HG02759 (cell line): ENCODE measurements at regions not wholly inside any gene's neighbourhood (a gene's known extent, or its start where the extent isn't known, plus 50 kb on each side); places are given as distances from the start of the nearest gene placed in this dataset.

ENCODE experiments used
- ATAC-seq: cut with Tn5 transposase; IDR thresholded peaks from one replicate; pipeline ENCODE4 v1.9.1; 2021; ENCODE audit warnings: mild to moderate bottlenecking, moderate library complexity; ENCODE audit not compliant: unreplicated experiment

- no peak for ATAC-seq
These were observed 1186.3 kb downstream of the EFNB2 start for GRCh38 chr13:105349082-105349723.

DNA sequence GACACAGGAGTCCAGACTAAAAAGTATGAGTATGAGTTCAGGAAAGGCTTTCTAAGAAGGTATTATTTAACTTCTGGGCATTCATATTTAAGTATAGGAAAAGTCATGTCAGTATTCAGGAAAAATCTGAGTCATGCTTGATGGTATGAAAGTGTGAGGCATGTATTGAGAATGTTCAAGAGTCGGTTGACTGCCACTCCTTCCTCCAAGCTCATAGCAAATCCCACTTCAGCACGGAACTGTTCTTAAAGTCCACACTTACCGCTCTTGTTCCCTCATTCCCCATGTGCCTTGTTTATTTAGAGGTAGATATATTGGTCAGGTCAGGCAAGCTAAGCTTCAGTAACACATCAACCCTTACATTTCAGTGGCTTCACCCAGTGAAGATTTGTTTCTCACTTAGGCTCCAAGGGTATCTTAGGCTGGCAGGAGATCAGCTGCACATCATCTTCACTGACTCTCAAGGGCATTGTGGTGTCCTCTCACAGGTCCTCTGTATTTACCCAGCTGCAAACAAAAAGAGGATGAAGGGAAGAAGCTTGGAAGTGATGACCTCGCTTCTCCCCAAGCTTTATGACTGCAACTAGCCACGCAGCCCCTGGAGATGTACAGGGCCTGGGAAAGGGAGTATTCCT lies 1189.2 kb downstream of the EFNB2 start:
- no peak for ATAC-seq

DNA sequence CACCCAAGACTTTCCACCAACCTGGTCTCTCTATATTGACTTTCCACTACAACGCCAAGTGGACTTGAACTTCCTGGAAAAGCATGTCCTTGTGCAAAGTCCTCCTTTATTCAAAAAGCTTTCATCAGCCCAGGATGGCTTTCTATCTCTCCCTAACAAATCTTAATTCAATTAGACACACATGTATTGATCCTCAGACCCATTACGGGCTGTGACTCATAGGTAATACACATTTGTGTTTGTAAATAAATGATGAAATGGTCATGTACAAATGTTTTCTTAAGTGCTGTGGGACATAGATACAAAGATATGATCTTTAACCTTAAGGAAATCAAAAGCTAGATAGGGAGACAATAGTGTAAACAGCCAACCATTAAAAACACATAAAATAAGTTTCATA lies 1189.7 kb downstream of the EFNB2 start:
- ATAC-seq: no peak

- ATAC-seq: no peak
These were observed 1190.3 kb downstream of the EFNB2 start for GRCh38 chr13:105345131-105345530.

- ATAC-seq: no peak
These were observed 1192.2 kb downstream of the EFNB2 start for GRCh38 chr13:105343134-105343806.

DNA sequence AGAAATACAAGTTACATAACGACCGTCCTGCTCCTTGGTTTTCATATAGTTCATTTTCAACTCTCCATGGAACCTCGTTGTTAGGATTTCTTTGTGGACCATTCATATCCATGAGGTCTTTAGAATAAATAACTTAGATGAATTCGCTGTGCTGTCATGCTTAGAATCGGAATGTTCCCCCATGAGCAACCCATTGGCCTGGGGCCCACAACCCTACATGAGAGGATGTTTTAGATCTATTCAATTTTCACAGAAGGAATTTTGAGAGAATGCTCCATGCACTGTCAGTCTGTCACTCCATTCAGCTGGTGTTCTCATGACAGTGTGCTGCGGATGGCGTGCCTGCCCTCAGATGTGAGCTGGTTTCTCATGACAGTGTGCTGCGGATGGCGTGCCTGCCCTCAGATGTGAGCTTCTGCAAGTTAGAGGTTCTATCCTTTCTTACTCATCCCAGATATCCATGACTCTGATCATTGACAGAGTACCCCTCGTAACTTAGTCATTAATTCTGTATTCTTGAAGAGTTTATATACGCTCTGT lies 1193.1 kb downstream of the EFNB2 start:
- no peak for ATAC-seq

GRCh38 chr13:105341758-105342157 lies 1193.7 kb downstream of the EFNB2 start:
- no peak for ATAC-seq

DNA sequence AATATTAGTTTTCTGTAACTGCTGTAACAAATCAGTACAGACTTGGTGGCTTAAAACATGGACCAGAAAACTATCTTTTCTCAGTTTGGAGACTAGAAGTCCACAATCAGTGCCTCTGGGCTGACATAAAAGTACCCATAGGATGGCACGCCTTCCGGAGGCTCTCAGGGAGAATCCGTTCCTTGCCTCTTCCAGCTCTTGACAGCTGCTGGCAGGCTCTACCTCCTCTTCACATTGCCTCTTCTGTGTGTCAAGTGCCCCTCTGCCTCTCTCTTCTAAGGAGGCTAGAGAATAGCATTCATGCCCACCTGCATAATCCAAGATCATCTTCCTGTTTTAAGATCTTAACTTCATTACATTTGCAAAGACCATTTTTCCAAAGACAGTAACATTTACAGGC lies 1194.2 kb downstream of the EFNB2 start:
- no peak for ATAC-seq

- ATAC-seq: no peak
These were observed 1195.3 kb downstream of the EFNB2 start for GRCh38 chr13:105340061-105340606.

- ATAC-seq: no peak
These were observed 1196.7 kb downstream of the EFNB2 start for GRCh38 chr13:105338773-105339172.

DNA sequence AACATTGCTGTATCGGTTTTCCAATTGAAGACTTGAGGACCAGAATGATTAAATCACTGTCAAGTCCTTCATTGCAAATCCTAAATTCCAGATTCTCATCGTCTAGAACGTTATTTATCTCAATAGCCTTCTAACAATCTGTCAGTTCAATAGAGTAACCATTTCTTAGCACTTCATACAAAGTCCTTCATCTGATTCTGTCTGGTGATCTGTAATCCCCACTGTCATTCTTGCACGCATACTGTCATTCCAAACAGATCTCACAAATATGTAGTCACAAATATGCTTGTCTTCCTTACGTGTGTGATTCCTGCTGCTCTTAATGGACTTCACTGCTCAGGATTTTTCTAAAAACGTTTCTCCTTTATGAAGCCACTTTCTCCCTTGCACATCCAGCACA lies 1197.5 kb downstream of the EFNB2 start:
- ATAC-seq: no peak

DNA sequence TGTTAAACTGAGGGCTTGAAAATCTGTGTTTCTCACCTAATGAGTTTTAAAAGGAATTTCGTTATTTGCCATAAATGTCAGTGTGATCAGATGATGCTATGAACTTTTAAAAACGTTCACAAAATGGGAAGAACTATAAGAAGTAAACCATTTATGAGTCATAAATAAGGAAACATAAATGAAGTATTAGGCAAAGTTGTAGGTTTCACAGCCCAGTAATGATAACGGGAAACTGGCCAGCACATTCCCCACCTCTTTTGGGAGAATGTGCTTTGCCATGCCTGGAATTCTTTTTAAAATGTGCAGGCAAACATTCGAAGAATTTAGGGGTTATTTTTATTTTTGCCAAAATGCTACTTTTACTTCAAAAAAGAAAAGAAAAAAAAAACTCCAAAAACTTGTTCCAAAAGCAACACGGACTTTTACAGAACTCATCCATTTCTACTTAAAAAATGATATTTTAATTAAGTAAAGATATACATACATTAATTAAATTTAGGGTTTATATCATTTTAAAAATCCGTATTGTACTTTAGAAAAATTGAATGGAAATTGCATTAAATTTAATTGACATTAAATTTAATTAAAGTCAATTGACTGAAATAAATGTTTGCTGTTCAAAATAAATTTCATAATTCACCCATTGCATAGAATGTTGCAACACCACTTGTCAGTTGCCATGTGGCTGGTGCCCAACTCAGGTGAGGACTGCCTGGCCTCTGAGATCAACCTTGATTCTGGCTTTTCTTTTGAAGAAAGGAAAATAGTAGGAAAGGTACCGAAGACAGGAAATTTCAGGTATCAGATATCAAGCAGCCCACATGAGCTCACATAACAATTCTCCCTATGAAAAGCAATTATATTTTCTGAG lies 1198.5 kb downstream of the EFNB2 start:
- no peak for ATAC-seq

DNA sequence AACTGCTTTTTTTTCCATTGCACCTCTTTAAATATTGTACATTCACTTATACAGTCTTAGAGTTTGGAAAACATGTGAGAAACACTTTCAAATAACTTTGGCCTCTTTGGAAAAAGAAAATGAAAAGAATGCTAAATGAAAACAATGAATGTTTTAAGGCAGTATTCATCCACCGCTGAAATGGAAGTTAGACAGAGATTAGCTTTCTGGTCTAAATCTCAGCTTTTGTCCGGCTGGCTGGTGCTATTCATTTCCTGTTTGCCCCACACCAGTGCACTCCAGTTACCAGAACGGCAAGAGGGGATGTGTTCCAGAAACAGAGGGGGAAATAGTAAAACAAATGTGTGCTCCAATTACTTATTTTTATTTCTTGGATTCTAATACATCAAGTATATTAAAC lies 1201.3 kb downstream of the EFNB2 start:
- no peak for ATAC-seq

GRCh38 chr13:105333416-105333815 lies 1202.0 kb downstream of the EFNB2 start:
- ATAC-seq: no peak

- no peak for ATAC-seq
These were observed 1206.1 kb downstream of the EFNB2 start for GRCh38 chr13:105329359-105329758.

- ATAC-seq: no peak
These were observed 1207.2 kb downstream of the EFNB2 start for GRCh38 chr13:105328212-105328611.

DNA sequence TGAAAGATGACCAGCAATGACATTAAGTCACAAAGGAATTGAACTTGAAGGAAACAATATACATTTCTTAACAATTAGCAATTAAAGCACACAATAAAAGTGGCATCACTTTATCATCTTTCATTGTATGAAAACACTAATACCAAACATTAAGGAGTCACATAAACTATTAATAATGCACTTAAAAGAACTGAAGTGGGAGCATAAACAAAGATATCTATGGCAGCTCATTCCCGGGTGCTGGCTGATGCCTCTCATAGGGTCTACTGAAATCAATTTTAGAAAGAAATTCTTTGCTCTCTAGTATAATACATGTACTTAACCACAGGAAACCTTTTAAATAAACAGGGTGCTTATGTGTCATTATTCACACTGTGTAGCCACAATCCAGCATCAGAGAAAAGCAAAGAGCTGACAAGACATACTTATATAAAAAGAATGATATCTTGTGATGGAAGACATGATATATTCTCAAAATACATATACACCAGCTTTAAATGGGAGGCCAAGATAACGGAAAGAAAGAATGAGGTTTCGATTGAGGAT lies 1207.8 kb downstream of the EFNB2 start:
- ATAC-seq: no peak

- no peak for ATAC-seq
These were observed 1215.6 kb downstream of the EFNB2 start for GRCh38 chr13:105319875-105320274.

DNA sequence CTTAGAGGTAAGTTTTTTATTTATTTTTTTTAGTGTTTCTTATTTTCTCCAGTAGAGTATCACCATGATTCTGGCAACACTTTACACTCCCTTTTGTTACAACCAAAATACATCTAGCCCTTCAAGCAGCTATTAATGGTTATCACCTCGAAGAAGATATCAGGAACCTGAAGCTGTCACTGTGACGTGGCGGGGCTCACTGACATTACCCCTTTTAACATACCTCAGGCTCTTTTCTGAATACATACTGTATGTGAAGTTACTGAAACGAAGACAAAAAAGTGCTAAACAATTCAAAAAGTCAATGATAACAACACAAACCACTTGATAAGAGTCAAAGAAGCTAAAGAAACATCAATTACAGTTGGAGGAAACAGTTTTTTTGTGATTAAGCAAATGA lies 1218.7 kb downstream of the EFNB2 start:
- ATAC-seq: no peak

GRCh38 chr13:105312906-105313305 lies 1222.6 kb downstream of the EFNB2 start:
- no peak for ATAC-seq

DNA sequence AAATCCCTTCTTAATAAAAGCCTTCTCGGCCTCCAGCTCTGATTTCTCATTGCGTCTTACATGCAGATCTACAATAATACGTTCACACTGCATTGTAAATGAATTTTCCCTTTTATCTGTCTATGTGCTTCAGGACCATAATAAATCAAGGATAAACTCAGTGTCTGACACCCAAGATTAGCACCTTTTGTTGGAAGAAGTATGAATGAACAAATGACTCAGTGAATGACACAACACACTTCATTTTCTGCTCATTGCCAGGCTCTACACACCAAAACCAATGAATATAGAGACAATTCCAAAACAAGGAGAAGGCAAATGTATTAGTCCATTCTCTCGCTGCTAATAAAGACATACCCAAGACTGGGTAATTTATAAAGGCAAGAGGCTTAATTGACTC lies 1224.4 kb downstream of the EFNB2 start:
- no peak for ATAC-seq
